Brain microvascular endothelial cell (primary cell): ENCODE measurements at regions not wholly inside any gene's neighbourhood (a gene's known extent, or its start where the extent isn't known, plus 50 kb on each side); places are given as distances from the start of the nearest gene placed in this dataset.

Experiments
- DNase-seq: peaks from one replicate; pipeline ENCODE4 v3.0.0-alpha.2; 2020
- H3K27ac ChIP-seq: fragments of 250-450 bp; sonication (Bioruptor Pico); 2 replicates; pipeline ENCODE4 v1.5.1; 2020; ENCODE audit warnings: mild to moderate bottlenecking, moderate library complexity
- H3K27me3 ChIP-seq: fragments of 250-450 bp; sonication (Bioruptor Pico); replicated peaks from 2 replicates; pipeline ENCODE4 v1.5.1; 2020; ENCODE audit warnings: mild to moderate bottlenecking
- H3K36me3 ChIP-seq: fragments of 250-450 bp; sonication (Bioruptor Pico); replicated peaks from 2 replicates; pipeline ENCODE4 v1.5.1; 2020; ENCODE audit warnings: mild to moderate bottlenecking
- H3K4me3 ChIP-seq: 2 replicates; pipeline ENCODE4 v1.5.1; 2011; ENCODE audit warnings: low read depth, mild to moderate bottlenecking, control low read depth, low read length, moderate library complexity
- CTCF ChIP-seq: IDR thresholded peaks from 2 replicates; pipeline ENCODE4 v1.5.1; 2011; ENCODE audit warnings: low read depth, mild to moderate bottlenecking, moderate library complexity, low read length, control low read depth, inconsistent platforms; ENCODE audit errors: missing control alignments
- in situ Hi-C: cut with HindIII; loops from 2 replicates; pipeline ENCODE4 v1.10.0; 2017; ENCODE audit warnings: low sequenced_read_pairs, low pct_ligation_motif_present

GRCh38 chr22:27431081-27431480, 370.5 kb downstream of the MN1 start:
- DNase-seq, result no peak
- no peak for TF ChIP-seq CTCF
- in situ Hi-C loops, result no loop called here
- Histone ChIP-seq H3K4me3 (no peak overlapping the region), H3K27me3 (no peaks in the 10 kb centered on the region), H3K27ac (no peak overlapping the region), H3K36me3 (no peaks in the 10 kb centered on the region)

DNA sequence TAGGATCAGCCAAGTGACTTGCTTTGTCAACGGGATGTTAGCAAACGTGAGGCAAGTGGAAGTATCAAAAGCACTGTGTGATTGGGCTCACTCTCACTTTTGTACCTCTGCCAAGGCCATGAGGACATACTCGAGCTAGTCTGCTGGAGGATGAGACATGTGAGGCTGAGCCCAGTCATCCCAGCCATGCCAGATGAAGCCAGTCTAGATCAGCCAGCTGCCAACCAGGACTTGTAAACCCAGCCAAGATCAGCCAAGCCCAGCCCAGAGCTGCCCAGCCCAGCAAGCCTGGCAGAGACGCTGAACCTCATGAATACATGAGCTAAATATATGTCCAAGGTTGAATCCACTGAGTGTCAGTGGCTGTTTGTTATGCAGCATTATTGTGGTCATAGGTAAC, 369.7 kb downstream of the MN1 start:
- Histone ChIP-seq H3K36me3 (no peaks in the 10 kb centered on the region), H3K27ac (no peak overlapping the region), H3K4me3 (no peak overlapping the region), H3K27me3 (no peaks in the 10 kb centered on the region)
- TF ChIP-seq CTCF, result no peak
- in situ Hi-C loops, result no loop called here
- DNase-seq, result no peak

- no peak for TF ChIP-seq CTCF
- Histone ChIP-seq H3K36me3 (no peaks in the 10 kb centered on the region), H3K27ac (no peak overlapping the region), H3K4me3 (no peak overlapping the region), H3K27me3 (no peaks in the 10 kb centered on the region)
- no peak for DNase-seq
- in situ Hi-C loops, result no loop called here
These were observed 368.5 kb downstream of the MN1 start for GRCh38 chr22:27433099-27433498.

- no peaks in the 10 kb centered on the region for H3K27me3 ChIP-seq
- DNase-seq, result no peak
- H3K4me3 ChIP-seq, result no peak overlapping the region
- in situ Hi-C loops, result no loop called here
- TF ChIP-seq CTCF, result no peak
- no peak overlapping the region for H3K27ac ChIP-seq
- H3K36me3 ChIP-seq, result no peaks in the 10 kb centered on the region
These were observed 367.9 kb downstream of the MN1 start for GRCh38 chr22:27433585-27434190.

DNA sequence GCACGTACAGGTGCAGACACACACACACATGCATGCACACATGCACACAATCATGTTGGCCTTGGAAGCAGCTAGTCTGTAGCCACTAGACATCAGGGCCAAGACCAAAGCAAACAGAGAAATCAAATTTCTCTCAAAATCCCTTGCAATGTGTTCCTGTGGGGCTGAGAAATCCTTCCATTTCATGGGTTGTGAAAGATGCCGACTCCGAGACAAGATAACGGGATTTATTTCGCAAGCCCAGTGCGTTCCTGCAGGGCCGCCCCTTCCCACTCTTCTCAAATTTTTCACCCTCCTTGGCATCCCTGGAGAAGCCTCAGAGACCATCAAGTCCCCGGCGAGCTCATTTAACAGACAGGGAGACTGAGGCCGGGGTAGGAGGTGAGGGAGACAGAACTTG, 366.7 kb downstream of the MN1 start:
- H3K4me3 ChIP-seq, result no peak overlapping the region
- no peak for TF ChIP-seq CTCF
- H3K36me3 ChIP-seq, result no peaks in the 10 kb centered on the region
- no peaks in the 10 kb centered on the region for H3K27me3 ChIP-seq
- no peak for DNase-seq
- H3K27ac ChIP-seq, result no peak overlapping the region
- in situ Hi-C loops, result no loop called here
